HEK293 (cell line): ENCODE measurements at regions not wholly inside any gene's neighbourhood (a gene's known extent, or its start where the extent isn't known, plus 50 kb on each side); places are given as distances from the start of the nearest gene placed in this dataset.

Source experiments
- KLF10 ChIP-seq: fragments of 450-650 bp; IDR thresholded peaks from 2 replicates; pipeline ENCODE4 v1.5.1; 2018; ENCODE audit warnings: missing biosample characterization, mild to moderate bottlenecking, missing genetic modification characterization
- PRDM1 ChIP-seq: fragments of 450-650 bp; formaldehyde crosslinking; IDR thresholded peaks from 2 replicates; pipeline ENCODE4; 2016; ENCODE audit warnings: missing biosample characterization, missing genetic modification characterization
- SETDB1 ChIP-seq: IDR thresholded peaks from one replicate; pipeline ENCODE4 v1.6.1; 2017; ENCODE audit warnings: mild to moderate bottlenecking, low read length, moderate library complexity, mixed read lengths; ENCODE audit not compliant: insufficient read length
- ZBTB8A ChIP-seq: fragments of 450-650 bp; formaldehyde crosslinking; IDR thresholded peaks from 2 replicates; pipeline ENCODE4 v1.5.1; 2016; ENCODE audit warnings: missing biosample characterization, missing genetic modification characterization
- ZNF274 ChIP-seq, 2 experiments: fragments of 200-500 bp in 1 of 2; fragments of 450-650 bp in 1 of 2; sonication (Bioruptor generic) in 1 of 2; formaldehyde crosslinking in 1 of 2; IDR thresholded peaks; 2 replicates each; pipeline versions ENCODE4 v1.5.1 to v1.6.1; 2014 to 2016; ENCODE audit warnings: borderline replicate concordance in 1 of 2, inconsistent platforms in 1 of 2, low read length in 1 of 2, missing biosample characterization in 1 of 2, missing genetic modification characterization in 1 of 2
- ZNF585B ChIP-seq: fragments of 450-650 bp; formaldehyde crosslinking; IDR thresholded peaks from 2 replicates; pipeline ENCODE4 v1.5.1; 2016; ENCODE audit warnings: missing biosample characterization, missing genetic modification characterization
- TF ChIP-seq, protein P1 (sequence below): fragments of 450-650 bp; formaldehyde crosslinking; IDR thresholded peaks from 2 replicates; pipeline ENCODE4 v1.5.1; 2016; ENCODE audit warnings: missing biosample characterization, missing genetic modification characterization
- TF ChIP-seq, protein P2 (sequence below): fragments of 450-650 bp; IDR thresholded peaks from 2 replicates; pipeline ENCODE4 v1.5.1; 2018; ENCODE audit warnings: missing biosample characterization, missing genetic modification characterization
- TF ChIP-seq, protein P3 (sequence below): fragments of 450-650 bp; formaldehyde crosslinking; IDR thresholded peaks from 2 replicates; pipeline ENCODE4 v1.5.1; 2016; ENCODE audit warnings: missing biosample characterization, missing genetic modification characterization

DNA sequence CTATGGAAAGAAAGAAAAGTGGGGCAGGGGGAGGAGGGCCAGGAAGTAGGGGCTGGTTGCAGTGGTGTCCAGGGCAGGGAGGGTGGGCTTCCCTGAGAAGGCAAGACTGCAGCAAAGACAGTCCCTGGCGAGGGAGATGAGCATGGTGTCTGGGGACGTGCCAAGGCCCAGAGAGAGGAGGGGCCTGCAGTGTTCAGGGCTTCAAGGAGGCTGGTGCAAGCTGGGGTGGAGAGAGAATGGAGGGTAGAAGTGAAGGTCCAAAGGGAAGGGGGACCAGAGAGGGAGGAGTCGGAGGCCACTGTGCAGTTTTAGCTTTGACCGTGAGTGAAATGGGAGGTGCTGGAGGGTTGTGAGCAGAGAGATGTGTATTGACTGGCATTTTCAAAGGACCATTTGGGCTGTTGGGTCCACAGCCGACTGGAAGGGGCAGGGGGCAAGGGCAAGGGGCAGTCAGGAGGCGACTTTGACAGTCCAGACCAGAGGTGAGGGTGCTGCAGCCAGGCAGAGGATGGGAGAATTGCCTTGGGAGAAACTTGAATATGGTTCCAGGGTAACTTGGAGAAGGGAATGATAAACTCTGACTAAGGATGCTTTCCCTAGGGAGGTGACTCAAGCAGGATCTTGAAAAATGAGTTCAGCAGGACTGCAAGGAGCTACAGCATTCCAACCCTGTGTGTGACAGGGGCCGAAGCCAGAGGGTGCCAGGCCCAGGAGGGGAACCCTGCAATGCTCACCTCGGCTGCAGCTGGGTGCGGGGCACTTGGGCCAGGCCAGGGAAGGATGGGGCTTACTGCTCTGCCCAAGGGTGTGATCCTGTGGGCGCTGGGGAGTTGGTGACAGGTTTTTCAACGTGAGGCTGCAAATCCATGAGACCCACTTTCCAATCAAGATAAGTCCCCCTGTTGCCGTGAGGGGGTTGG lies 177.1 kb upstream of the HAAO start:
- TF ChIP-seq, protein P1, sequence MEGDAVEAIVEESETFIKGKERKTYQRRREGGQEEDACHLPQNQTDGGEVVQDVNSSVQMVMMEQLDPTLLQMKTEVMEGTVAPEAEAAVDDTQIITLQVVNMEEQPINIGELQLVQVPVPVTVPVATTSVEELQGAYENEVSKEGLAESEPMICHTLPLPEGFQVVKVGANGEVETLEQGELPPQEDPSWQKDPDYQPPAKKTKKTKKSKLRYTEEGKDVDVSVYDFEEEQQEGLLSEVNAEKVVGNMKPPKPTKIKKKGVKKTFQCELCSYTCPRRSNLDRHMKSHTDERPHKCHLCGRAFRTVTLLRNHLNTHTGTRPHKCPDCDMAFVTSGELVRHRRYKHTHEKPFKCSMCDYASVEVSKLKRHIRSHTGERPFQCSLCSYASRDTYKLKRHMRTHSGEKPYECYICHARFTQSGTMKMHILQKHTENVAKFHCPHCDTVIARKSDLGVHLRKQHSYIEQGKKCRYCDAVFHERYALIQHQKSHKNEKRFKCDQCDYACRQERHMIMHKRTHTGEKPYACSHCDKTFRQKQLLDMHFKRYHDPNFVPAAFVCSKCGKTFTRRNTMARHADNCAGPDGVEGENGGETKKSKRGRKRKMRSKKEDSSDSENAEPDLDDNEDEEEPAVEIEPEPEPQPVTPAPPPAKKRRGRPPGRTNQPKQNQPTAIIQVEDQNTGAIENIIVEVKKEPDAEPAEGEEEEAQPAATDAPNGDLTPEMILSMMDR: no peak
- TF ChIP-seq PRDM1 (tag by site-specific recombination): no peak
- TF ChIP-seq ZNF274 (IDR thresholded peaks at IDR 0.05; ENCODE audit: low read length): no peak
- TF ChIP-seq ZNF274 (tag by site-specific recombination; IDR thresholded peaks at IDR 0.05; ENCODE audit: borderline replicate concordance): no peak
- no peak for TF ChIP-seq SETDB1
- TF ChIP-seq, protein P2, sequence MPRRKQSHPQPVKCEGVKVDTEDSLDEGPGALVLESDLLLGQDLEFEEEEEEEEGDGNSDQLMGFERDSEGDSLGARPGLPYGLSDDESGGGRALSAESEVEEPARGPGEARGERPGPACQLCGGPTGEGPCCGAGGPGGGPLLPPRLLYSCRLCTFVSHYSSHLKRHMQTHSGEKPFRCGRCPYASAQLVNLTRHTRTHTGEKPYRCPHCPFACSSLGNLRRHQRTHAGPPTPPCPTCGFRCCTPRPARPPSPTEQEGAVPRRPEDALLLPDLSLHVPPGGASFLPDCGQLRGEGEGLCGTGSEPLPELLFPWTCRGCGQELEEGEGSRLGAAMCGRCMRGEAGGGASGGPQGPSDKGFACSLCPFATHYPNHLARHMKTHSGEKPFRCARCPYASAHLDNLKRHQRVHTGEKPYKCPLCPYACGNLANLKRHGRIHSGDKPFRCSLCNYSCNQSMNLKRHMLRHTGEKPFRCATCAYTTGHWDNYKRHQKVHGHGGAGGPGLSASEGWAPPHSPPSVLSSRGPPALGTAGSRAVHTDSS: no peak
- TF ChIP-seq, protein P3, sequence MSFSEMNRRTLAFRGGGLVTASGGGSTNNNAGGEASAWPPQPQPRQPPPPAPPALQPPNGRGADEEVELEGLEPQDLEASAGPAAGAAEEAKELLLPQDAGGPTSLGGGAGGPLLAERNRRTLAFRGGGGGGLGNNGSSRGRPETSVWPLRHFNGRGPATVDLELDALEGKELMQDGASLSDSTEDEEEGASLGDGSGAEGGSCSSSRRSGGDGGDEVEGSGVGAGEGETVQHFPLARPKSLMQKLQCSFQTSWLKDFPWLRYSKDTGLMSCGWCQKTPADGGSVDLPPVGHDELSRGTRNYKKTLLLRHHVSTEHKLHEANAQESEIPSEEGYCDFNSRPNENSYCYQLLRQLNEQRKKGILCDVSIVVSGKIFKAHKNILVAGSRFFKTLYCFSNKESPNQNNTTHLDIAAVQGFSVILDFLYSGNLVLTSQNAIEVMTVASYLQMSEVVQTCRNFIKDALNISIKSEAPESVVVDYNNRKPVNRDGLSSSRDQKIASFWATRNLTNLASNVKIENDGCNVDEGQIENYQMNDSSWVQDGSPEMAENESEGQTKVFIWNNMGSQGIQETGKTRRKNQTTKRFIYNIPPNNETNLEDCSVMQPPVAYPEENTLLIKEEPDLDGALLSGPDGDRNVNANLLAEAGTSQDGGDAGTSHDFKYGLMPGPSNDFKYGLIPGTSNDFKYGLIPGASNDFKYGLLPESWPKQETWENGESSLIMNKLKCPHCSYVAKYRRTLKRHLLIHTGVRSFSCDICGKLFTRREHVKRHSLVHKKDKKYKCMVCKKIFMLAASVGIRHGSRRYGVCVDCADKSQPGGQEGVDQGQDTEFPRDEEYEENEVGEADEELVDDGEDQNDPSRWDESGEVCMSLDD (tag by site-specific recombination): no peak
- no peak for TF ChIP-seq ZBTB8A (tag by site-specific recombination)
- TF ChIP-seq ZNF585B: no peak
- TF ChIP-seq KLF10 (tag by site-specific recombination): no peak
